ENCODE measurements at regions not wholly inside any gene's neighbourhood (a gene's known extent, or its start where the extent isn't known, plus 50 kb on each side); places are given as distances from the start of the nearest gene placed in this dataset.

DNA sequence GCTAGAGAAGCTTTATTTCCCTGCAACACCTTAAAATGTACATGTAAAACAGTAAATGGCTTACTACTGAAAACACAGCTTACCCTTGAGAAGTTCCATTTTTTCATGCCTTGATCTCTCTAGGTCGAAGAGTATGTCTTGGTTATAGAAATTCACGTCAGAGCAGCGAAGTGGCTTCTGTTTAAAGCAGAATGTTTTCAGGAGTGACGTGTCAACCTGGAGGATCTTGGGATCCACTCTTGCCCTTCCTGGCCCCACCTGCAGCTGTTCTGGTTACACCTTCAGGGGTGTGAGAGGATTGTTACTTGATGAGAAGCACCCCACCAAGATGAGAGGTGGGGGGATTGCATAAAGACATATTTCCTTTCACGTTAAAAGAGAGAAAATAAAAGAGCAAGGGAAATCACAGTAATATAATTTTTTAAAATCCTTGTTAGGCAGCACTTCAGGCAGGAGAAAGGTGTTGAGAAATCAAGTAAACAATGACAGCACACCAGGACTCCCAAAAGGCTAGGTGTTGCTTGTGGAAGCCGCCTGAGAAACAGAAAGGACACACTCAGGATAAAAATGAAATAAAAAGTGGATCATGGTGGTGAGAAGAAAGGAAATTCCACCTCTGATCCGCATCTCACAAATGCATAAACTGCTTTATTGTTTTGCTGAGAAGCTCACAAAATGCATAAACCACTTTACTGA is 149.7 kb downstream of the UNC5CL start:
- CTCF ChIA-PET, result no interaction called here
- Histone ChIP-seq H3K4me3 (ENCODE audit: low read length) (no peak overlapping the region), H3K36me3 (ENCODE audit: control insufficient read depth in 2 of 3, insufficient read depth in 3 of 3, low read length in 3 of 3) (no peaks in the 10 kb centered on the region), H3K4me1 (ENCODE audit: control insufficient read depth in 2 of 2, insufficient read depth in 2 of 2, low read length in 2 of 2) (no peaks in the 10 kb centered on the region), H3K9me3 (ENCODE audit: control insufficient read depth in 2 of 3, low read length in 3 of 3) (no peaks in the 10 kb centered on the region), H3K27ac (ENCODE audit: low read depth, low read length) (no peak overlapping the region), H3K27me3 (ENCODE audit: control insufficient read depth in 2 of 2, insufficient read depth in 2 of 2, low read length in 2 of 2) (no peaks in the 10 kb centered on the region)
- ATAC-seq (no peak), DNase-seq (no peak)
- Mint-ChIP-seq H3K4me3 (no peak overlapping the region), H3K27me3 (peaks cover 0 to 9% (median 4%) of the 10 kb centered on the region in 5 donors), H3K27ac (no peak overlapping the region), H3K9me3 (no peaks in the 10 kb centered on the region), H3K4me1 (no peaks in the 10 kb centered on the region), H3K36me3 (no peaks in the 10 kb centered on the region)
- intact Hi-C loops (cut with micrococcal nuclease), result no loop called here
- POLR2A ChIA-PET, result no interaction called here

DNA sequence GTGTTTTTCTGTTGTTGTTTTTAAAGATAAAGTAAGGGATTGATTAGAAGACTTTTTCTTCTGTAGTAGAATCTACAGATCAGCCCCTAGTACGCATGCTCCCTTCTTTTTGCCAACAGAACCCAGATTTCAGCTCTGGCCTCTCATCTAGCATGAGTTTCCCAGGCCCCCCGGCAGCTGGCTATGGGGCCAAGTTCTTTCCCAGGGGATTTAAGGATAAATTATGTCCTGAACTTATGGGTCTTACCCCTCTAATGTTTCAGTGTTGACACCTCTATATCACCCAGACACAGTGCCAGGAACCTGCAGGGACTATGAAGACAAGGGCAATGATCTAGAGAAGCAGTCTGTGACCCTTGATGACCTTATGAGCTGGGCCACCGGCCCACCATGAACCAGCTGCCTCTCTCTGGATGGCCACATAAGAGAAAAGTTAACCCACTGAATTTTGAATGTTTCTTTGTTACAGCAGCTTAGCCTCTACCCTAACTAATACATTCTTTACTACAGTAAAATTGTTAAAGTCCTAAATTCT is 150.5 kb downstream of the UNC5CL start:
- Mint-ChIP-seq H3K36me3 (no peaks in the 10 kb centered on the region), H3K4me1 (no peaks in the 10 kb centered on the region), H3K27me3 (peaks cover 0 to 9% (median 4%) of the 10 kb centered on the region in 5 donors), H3K27ac (no peak overlapping the region), H3K4me3 (no peak overlapping the region), H3K9me3 (no peaks in the 10 kb centered on the region)
- Histone ChIP-seq H3K27me3 (ENCODE audit: control insufficient read depth in 2 of 2, insufficient read depth in 2 of 2, low read length in 2 of 2) (no peaks in the 10 kb centered on the region), H3K4me1 (ENCODE audit: control insufficient read depth in 2 of 2, insufficient read depth in 2 of 2, low read length in 2 of 2) (no peaks in the 10 kb centered on the region), H3K36me3 (ENCODE audit: control insufficient read depth in 2 of 3, insufficient read depth in 3 of 3, low read length in 3 of 3) (no peaks in the 10 kb centered on the region), H3K4me3 (ENCODE audit: low read length) (no peak overlapping the region), H3K27ac (ENCODE audit: low read depth, low read length) (no peak overlapping the region), H3K9me3 (ENCODE audit: control insufficient read depth in 2 of 3, low read length in 3 of 3) (no peaks in the 10 kb centered on the region)
- ATAC-seq (no peak), DNase-seq (no peak)
- ChIA-PET POLR2A (no interaction called here), CTCF (no interaction called here)
- intact Hi-C loops (cut with micrococcal nuclease), result no loop called here

DNA sequence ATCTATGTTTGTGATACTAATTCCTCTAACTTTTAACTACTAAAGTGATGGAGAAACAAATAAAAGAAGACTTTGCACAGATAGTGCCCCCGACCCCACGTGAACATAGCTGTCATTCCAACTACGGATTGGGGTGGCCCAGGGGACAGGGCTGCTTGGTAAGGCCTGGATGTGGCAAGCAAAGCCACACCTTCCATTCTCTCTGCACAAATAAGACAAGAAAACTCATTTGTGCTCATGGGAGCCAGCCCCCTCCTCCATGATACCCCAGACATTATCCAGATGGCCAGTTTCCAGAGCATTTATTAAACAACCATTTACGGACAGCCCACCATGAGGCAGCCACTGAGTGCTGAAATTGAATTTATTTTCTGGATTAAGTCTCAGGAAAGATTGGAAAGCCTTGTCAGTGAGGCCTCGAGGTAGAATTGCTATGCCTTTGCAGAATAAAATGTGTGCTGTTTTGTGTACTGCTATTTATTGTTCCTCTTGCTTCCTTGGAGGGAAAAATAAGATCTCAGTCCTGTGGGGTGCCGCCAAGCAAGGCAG is 151.2 kb downstream of the UNC5CL start:
- ChIA-PET CTCF (no interaction called here), POLR2A (no interaction called here)
- Mint-ChIP-seq H3K9me3 (no peaks in the 10 kb centered on the region), H3K36me3 (no peaks in the 10 kb centered on the region), H3K4me3 (no peak overlapping the region), H3K27me3 (peaks cover 0 to 9% (median 4%) of the 10 kb centered on the region in 5 donors), H3K27ac (peak overlapping the region in 1 of 9 donors; percentile 8), H3K4me1 (no peaks in the 10 kb centered on the region)
- Histone ChIP-seq H3K4me3 (ENCODE audit: low read length) (no peak overlapping the region), H3K9me3 (ENCODE audit: control insufficient read depth in 2 of 3, low read length in 3 of 3) (no peaks in the 10 kb centered on the region), H3K27me3 (ENCODE audit: control insufficient read depth in 2 of 2, insufficient read depth in 2 of 2, low read length in 2 of 2) (no peaks in the 10 kb centered on the region), H3K27ac (ENCODE audit: low read depth, low read length) (no peak overlapping the region), H3K4me1 (ENCODE audit: control insufficient read depth in 2 of 2, insufficient read depth in 2 of 2, low read length in 2 of 2) (no peaks in the 10 kb centered on the region), H3K36me3 (ENCODE audit: control insufficient read depth in 2 of 3, insufficient read depth in 3 of 3, low read length in 3 of 3) (no peaks in the 10 kb centered on the region)
- intact Hi-C loops (cut with micrococcal nuclease), result no loop called here
- no peak for DNase-seq
- no peak for ATAC-seq

DNA sequence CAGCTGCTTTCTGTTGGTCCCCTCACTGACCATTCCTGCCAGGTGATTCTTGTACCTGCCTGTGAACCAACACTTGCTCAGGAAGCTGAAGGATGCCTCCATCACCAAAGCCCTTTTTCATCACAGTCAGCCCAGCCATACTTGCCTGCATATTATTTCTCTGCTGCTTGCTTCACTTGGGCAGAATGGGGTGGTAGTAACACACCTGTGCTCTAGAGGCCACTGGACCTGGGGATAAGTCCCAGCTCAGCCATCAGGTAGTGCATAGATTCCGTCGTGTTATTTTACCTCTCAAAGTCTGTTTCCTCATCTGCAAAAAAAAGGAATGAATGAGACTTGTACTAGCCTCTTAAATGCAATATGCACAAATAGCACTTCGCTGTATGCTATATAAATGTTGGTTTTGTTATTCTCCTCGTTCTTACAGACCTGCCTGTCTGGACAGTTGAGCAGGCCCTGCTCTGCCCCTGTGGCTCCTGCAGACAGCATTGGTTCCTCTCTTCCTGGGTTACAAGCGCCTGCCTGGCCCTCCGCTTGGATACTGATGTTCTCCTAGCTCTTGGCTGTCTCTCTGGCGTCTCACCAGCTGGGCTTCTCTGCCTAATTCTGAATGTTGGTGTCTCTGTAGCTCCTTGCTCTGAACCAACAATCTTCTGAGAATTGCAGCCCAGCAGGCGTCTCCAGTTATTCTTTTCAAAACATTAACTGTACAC is 151.8 kb downstream of the UNC5CL start:
- CTCF ChIA-PET, result no interaction called here
- H3K27ac Mint-ChIP-seq, result no peak overlapping the region
- no peaks in the 10 kb centered on the region for H3K36me3 ChIP-seq (ENCODE audit: control insufficient read depth in 2 of 3, insufficient read depth in 3 of 3, low read length in 3 of 3)
- H3K4me3 ChIP-seq (ENCODE audit: low read length), result no peak overlapping the region
- no peak overlapping the region for H3K27ac ChIP-seq (ENCODE audit: low read depth, low read length)
- H3K4me1 Mint-ChIP-seq, result no peaks in the 10 kb centered on the region
- POLR2A ChIA-PET, result no interaction called here
- no peaks in the 10 kb centered on the region for H3K4me1 ChIP-seq (ENCODE audit: control insufficient read depth in 2 of 2, insufficient read depth in 2 of 2, low read length in 2 of 2)
- DNase-seq, result no peak
- no peaks in the 10 kb centered on the region for H3K9me3 ChIP-seq (ENCODE audit: control insufficient read depth in 2 of 3, low read length in 3 of 3)
- no peak overlapping the region for H3K4me3 Mint-ChIP-seq
- intact Hi-C loops (cut with micrococcal nuclease), result no loop called here
- no peaks in the 10 kb centered on the region for H3K27me3 ChIP-seq (ENCODE audit: control insufficient read depth in 2 of 2, insufficient read depth in 2 of 2, low read length in 2 of 2)
- ATAC-seq, result no peak
- H3K9me3 Mint-ChIP-seq, result no peaks in the 10 kb centered on the region
- peaks cover 0 to 9% (median 4%) of the 10 kb centered on the region in 5 donors for H3K27me3 Mint-ChIP-seq
- no peaks in the 10 kb centered on the region for H3K36me3 Mint-ChIP-seq

GRCh38 chr6:40885139-40885774 is 153.8 kb downstream of the UNC5CL start:
- Mint-ChIP-seq H3K4me1 (peaks cover 0 to 4% (median 0%) of the 10 kb centered on the region in 7 donors), H3K36me3 (no peaks in the 10 kb centered on the region), H3K27me3 (peaks cover 0 to 11% (median 0%) of the 10 kb centered on the region in 5 donors), H3K9me3 (no peaks in the 10 kb centered on the region), H3K27ac (no peak overlapping the region), H3K4me3 (no peak overlapping the region)
- no peak overlapping the region for H3K4me3 ChIP-seq (ENCODE audit: low read length)
- DNase-seq, result no peak
- CTCF ChIA-PET, result no interaction called here
- no peaks in the 10 kb centered on the region for H3K9me3 ChIP-seq (ENCODE audit: control insufficient read depth in 2 of 3, low read length in 3 of 3)
- H3K4me1 ChIP-seq (ENCODE audit: control insufficient read depth in 2 of 2, insufficient read depth in 2 of 2, low read length in 2 of 2), result no peaks in the 10 kb centered on the region
- intact Hi-C loops (cut with micrococcal nuclease), result no loop called here
- POLR2A ChIA-PET, result no interaction called here
- no peak overlapping the region for H3K27ac ChIP-seq (ENCODE audit: low read depth, low read length)
- ATAC-seq, result no peak
- H3K36me3 ChIP-seq (ENCODE audit: control insufficient read depth in 2 of 3, insufficient read depth in 3 of 3, low read length in 3 of 3), result no peaks in the 10 kb centered on the region
- H3K27me3 ChIP-seq (ENCODE audit: control insufficient read depth in 2 of 2, insufficient read depth in 2 of 2, low read length in 2 of 2), result no peaks in the 10 kb centered on the region

DNA sequence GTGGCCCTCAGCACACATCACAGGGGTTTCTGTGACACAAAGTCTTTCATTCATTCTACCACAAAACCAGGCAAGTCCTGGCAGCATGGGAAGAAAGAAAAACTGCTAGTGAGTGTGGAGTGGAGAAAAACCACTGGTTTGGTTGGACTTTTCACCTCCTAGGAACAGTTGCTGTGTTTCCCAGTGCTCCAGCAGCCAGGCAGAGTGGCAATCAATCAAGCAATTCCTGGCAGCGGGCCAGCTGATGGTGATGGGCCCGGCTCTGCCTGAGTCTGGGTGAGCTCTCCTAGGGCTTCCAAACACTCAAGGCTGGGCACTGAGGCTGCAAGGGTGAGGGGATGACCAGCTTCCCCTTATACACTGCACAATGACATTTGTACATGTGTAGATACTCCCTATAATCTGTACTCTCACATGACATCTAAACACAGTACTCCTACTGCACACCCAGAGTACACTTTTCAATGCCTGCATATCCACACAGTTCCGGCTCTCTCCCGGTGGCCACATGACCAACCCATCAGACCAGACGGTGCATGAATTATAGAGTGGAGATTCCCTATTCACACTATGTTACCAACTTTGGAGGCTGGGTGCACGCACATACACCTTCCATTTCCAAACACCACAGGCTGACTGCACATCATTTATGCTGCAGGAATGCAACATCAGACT is 156.6 kb downstream of the UNC5CL start:
- Histone ChIP-seq H3K4me3 (ENCODE audit: low read length) (no peak overlapping the region), H3K27ac (ENCODE audit: low read depth, low read length) (no peak overlapping the region), H3K36me3 (ENCODE audit: control insufficient read depth in 2 of 3, insufficient read depth in 3 of 3, low read length in 3 of 3) (no peaks in the 10 kb centered on the region), H3K27me3 (ENCODE audit: control insufficient read depth in 2 of 2, insufficient read depth in 2 of 2, low read length in 2 of 2) (no peaks in the 10 kb centered on the region), H3K4me1 (ENCODE audit: control insufficient read depth in 2 of 2, insufficient read depth in 2 of 2, low read length in 2 of 2) (no peaks in the 10 kb centered on the region), H3K9me3 (ENCODE audit: control insufficient read depth in 2 of 3, low read length in 3 of 3) (no peaks in the 10 kb centered on the region)
- H3K27me3 Mint-ChIP-seq, result peaks cover 2 to 12% (median 8%) of the 10 kb centered on the region in 5 donors
- ATAC-seq, result no peak
- intact Hi-C loops (cut with micrococcal nuclease), result no loop called here
- peaks cover 0 to 11% (median 6%) of the 10 kb centered on the region in 11 donors for H3K9me3 Mint-ChIP-seq
- H3K36me3 Mint-ChIP-seq, result no peaks in the 10 kb centered on the region
- ChIA-PET POLR2A (no interaction called here), CTCF (no interaction called here)
- H3K4me3 Mint-ChIP-seq, result no peak overlapping the region
- H3K27ac Mint-ChIP-seq, result no peak overlapping the region
- H3K4me1 Mint-ChIP-seq, result peaks cover 0 to 8% (median 0%) of the 10 kb centered on the region in 7 donors
- no peak for DNase-seq

Measured in naive thymus-derived CD4-positive, alpha-beta T cell (primary cell).